Raji (cell line): ENCODE measurements at regions not wholly inside any gene's neighbourhood (a gene's known extent, or its start where the extent isn't known, plus 50 kb on each side); places are given as distances from the start of the nearest gene placed in this dataset.

Experiments used
- POLR2A ChIP-seq: IDR thresholded peaks from 2 replicates; pipeline ENCODE4 v1.6.1; 2011; ENCODE audit warnings: low read depth, low read length, control low read depth; ENCODE audit not compliant: insufficient read depth

DNA sequence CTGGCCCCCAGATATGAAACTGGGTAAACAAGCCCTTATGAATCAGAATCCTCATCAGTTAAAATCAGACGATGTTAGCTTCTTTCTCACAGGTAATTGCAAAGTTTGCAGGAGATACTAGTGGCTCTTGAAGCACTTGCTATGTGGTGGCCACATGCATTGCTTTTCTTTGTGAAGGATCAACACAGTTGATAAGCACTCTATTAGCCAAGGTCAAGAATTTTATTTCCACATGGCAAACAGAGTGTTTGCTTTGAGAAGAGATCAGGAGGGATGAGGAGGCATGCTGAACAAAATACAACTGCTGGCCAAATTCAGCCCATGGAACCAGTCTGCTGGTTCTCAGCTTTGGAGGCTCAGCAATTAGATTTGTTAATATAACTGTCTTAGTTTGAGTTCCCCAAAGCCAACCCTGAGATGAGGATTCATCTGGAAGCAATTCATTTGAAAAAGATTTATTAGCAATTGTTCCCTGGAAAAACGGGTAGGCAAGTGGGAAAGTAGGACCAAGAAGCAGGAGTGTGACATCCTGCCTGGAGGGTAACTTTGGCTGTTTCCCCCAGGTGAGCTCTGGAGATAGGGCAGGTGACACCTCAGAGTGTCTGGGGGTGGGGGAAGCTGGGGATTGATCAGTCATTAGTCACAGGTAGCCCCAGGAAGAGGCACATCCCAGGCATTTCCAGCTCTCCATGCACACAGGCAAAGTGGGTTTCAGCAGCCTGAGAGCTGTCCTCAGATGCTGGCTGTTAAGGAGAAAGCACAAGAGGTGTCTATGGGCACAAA, 180.3 kb downstream of the ABHD5 start:
- no peak for TF ChIP-seq POLR2A

DNA sequence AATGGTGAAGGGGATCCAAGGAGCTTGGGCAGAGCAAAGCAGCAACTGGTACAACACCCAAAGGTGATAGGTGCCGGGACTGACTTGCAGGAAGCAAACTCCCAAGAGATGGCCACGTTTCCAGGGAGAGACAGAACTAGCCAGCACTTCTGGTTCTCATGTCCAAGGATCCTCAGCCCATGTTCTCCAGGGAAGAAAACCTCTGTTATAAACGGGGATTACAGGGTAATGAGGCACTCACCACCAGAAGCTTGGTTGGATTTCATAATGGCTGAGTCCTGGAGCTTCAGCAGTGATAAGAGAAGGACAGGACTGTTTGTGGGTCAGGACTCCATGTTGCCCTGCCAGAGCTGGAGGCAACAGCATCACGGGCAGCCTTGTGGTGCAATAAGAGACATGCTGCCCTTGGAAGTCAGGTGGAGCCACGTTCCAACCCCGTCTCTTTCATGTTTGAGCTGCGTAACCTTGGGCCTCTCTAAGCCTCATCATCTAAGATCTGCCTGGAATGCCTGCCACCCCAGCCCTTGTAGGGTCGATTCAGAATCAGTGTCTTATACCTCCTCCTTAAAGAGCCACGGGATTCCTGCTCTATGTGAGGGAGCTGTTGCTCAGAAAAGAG, 181.0 kb downstream of the ABHD5 start:
- no peak for TF ChIP-seq POLR2A

DNA sequence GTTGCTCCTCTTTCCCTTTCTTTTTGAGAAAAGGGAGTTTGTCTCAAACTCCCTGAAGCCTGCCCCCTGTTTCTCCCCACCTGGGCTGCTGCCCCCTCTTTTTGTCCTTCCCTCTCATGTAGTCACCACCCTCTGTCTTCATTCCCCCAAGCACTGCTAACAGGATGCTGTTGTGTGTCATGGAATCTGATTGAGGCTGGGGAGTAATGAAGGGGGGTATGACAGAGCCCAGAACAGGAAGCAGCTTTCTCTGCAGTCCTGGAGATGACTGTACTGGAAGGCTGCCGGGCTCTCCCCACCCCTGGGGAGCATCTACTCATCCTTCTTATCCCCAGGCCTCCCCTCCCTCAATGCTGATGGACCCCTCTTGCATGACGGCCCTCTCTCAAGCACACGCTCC, 181.6 kb downstream of the ABHD5 start:
- no peak for TF ChIP-seq POLR2A

GRCh38 chr3:43872901-43873300, 182.2 kb downstream of the ABHD5 start:
- no peak for TF ChIP-seq POLR2A

GRCh38 chr3:43873723-43874122, 183.0 kb downstream of the ABHD5 start:
- no peak for TF ChIP-seq POLR2A

DNA sequence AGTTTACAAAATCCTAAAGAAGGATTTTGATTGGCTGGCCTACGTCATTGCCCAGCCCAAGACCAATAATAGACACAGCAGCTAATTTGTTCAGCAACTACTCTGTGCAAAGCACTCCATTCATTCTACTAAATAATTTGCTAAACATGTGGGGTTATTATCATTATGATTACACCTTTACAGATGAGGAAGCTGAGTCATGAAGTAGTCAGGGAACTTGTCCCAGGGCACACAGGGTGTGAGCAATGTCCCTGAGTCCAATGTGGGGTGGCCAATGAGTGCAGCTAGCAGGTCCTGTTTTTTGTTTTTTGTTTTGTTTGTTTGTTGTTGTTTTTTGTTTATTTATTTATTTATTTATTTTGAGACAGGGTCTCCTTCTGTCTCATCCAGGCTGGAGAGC, 183.6 kb downstream of the ABHD5 start:
- no peak for TF ChIP-seq POLR2A

DNA sequence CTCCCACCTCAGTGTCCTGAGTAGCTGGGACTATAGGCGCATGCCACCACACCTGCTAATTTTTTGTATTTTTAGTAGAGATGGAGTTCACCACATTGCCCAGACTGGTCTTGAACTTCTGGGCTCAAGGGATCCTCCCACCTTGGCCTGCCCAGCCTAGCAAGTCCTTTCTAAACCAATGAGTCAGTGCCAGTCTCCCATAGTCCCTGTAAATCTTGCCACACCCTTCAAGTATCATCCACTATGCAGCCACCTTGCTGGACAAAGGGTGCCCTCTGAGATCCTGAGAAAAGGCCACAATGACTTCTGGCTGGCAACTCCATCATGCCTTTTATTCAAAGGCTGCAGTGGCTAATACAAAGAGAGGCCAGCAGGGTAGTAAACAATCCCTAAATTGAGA, 184.0 kb downstream of the ABHD5 start:
- TF ChIP-seq POLR2A = no peak

GRCh38 chr3:43876648-43877047, 185.9 kb downstream of the ABHD5 start:
- TF ChIP-seq POLR2A = no peak

DNA sequence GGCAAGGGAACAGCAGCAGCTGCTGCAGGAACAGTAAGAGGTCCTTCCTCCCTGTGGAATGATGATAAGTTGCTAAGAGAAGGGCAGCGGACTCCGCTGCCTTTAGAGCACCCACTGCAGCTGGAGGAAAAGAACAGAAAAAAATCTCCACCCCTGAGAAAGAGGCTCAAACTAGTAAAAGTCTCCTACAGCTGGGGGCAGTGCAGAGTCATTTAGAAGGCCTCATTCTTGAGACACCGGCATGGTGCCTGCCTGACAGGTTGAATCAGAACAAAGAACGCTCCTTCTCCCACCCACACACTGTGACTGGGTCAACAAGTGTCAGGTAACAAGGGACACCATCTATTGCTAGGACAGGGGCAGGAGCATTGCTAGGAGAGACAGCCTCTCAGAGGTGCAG, 188.4 kb downstream of the ABHD5 start:
- no peak for TF ChIP-seq POLR2A

- TF ChIP-seq POLR2A = no peak
Observed at GRCh38 chr3:43882976-43883680, 192.4 kb downstream of the ABHD5 start.

- TF ChIP-seq POLR2A = no peak
Observed at GRCh38 chr3:43883729-43884396, 193.1 kb downstream of the ABHD5 start.

GRCh38 chr3:43884581-43884980, 193.8 kb downstream of the ABHD5 start:
- TF ChIP-seq POLR2A = no peak

GRCh38 chr3:43885908-43886618, 195.3 kb downstream of the ABHD5 start:
- no peak for TF ChIP-seq POLR2A

DNA sequence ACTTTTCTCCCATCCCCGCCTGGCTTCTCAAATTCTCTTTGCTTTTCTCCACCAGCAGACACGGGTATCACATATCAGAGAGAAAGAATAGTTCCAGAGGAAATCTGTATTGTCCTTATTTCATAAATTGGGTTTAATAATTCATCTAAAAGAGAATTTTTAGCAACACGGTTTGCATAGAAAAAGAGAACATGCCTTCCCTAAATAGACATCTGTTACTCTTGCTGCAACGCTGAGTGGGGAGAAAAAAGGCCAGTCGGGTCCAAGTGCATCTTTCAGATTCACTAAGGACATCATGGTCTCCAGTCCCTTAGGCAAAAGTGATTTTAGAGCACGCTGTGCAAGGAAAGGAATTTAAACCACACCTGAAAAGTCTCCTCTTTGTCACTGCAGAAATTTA, 201.3 kb downstream of the ABHD5 start:
- no peak for TF ChIP-seq POLR2A

GRCh38 chr3:43892526-43892925, 201.8 kb downstream of the ABHD5 start:
- no peak for TF ChIP-seq POLR2A
